Coronary artery (tissue), 2 donors: ENCODE measurements at regions not wholly inside any gene's neighbourhood (a gene's known extent, or its start where the extent isn't known, plus 50 kb on each side); places are given as distances from the start of the nearest gene placed in this dataset.
"Not testable (repeated sequence)": the region's sequence is repeated elsewhere in the genome, so short reads cannot be mapped to it uniquely, and the experiment has no call there.

Source experiments
- DNase-seq: peaks from one replicate; pipeline ENCODE4 v3.0.0-alpha.2; 2017; ENCODE audit warnings: low spot score
- H3K27ac ChIP-seq, 2 donors: fragments of 200-600 bp; sonication (generic); one replicate each; pipeline ENCODE4 v1.5.1; 2016 to 2019
- H3K4me3 ChIP-seq: fragments of 200-600 bp; sonication (generic); 2 replicates; pipeline ENCODE4 v1.5.1; 2016; ENCODE audit warnings: mild to moderate bottlenecking, moderate library complexity
- CTCF ChIP-seq: fragments of 200-600 bp; sonication (generic); IDR thresholded peaks from one replicate; pipeline ENCODE4 v1.5.1; 2019; ENCODE audit warnings: antibody characterized with exemption

- Histone ChIP-seq H3K27ac (peak overlapping the region in 1 of 2 donors; percentile 45), H3K4me3 (no peak overlapping the region)
- TF ChIP-seq CTCF, result no peak
- DNase-seq, result no peak
These were observed 475.1 kb downstream of the TRHDE start for GRCh38 chr12:72747111-72747849.

- no peak for TF ChIP-seq CTCF
- H3K4me3 ChIP-seq, result no peak overlapping the region
- H3K27ac ChIP-seq, result peak overlapping the region in 1 of 2 donors; percentile 7
- DNase-seq, result no peak
These were observed 476.8 kb downstream of the TRHDE start for GRCh38 chr12:72748971-72749370.

- Histone ChIP-seq H3K27ac (no peak overlapping the region), H3K4me3 (no peak overlapping the region)
- TF ChIP-seq CTCF, result no peak
- DNase-seq, result no peak
These were observed 481.4 kb downstream of the TRHDE start for GRCh38 chr12:72753571-72753970.

- H3K4me3 ChIP-seq, DNase-seq, H3K27ac ChIP-seq: not testable (repeated sequence)
These were observed 481.9 kb downstream of the TRHDE start for GRCh38 chr12:72754026-72754425.

- Histone ChIP-seq H3K4me3 (no peak overlapping the region), H3K27ac (no peak overlapping the region)
- no peak for DNase-seq
- no peak for TF ChIP-seq CTCF
These were observed 494.3 kb downstream of the TRHDE start for GRCh38 chr12:72766517-72766916.

GRCh38 chr12:72774023-72774422 lies 501.9 kb downstream of the TRHDE start:
- no peak for TF ChIP-seq CTCF
- Histone ChIP-seq H3K4me3 (no peak overlapping the region), H3K27ac (no peak overlapping the region)
- DNase-seq, result no peak

GRCh38 chr12:72777806-72778205 lies 505.6 kb downstream of the TRHDE start:
- no peak overlapping the region for H3K4me3 ChIP-seq
- TF ChIP-seq CTCF, result no peak
- H3K27ac ChIP-seq, result no peak overlapping the region
- no peak for DNase-seq
